ENCODE measurements at regions not wholly inside any gene's neighbourhood (a gene's known extent, or its start where the extent isn't known, plus 50 kb on each side); places are given as distances from the start of the nearest gene placed in this dataset.

DNA sequence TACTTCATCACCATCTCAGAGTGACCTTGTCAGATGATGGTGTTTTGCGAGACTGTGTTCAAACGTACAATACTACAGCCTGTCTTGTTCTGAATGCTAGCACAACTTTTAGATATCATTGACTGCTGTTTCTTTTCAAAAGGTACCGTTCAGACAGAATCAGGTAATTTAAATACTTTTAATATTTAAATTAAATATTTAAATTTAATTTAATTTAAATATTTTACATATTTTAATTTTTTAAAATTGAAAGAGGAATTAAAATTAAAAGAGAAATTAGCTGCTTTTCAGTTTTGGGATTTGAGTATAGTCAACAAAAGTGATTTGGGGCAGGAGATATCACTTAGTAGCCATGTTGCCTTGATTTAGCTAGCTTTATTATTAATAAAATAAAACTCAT lies 642.1 kb upstream of the CCDC179 start:
- no peak for TF ChIP-seq EZH2 (IDR thresholded peaks at IDR 0.05; ENCODE audit: low read length, missing control alignments)
- TF ChIP-seq, protein P1, sequence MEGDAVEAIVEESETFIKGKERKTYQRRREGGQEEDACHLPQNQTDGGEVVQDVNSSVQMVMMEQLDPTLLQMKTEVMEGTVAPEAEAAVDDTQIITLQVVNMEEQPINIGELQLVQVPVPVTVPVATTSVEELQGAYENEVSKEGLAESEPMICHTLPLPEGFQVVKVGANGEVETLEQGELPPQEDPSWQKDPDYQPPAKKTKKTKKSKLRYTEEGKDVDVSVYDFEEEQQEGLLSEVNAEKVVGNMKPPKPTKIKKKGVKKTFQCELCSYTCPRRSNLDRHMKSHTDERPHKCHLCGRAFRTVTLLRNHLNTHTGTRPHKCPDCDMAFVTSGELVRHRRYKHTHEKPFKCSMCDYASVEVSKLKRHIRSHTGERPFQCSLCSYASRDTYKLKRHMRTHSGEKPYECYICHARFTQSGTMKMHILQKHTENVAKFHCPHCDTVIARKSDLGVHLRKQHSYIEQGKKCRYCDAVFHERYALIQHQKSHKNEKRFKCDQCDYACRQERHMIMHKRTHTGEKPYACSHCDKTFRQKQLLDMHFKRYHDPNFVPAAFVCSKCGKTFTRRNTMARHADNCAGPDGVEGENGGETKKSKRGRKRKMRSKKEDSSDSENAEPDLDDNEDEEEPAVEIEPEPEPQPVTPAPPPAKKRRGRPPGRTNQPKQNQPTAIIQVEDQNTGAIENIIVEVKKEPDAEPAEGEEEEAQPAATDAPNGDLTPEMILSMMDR (conservative IDR thresholded peaks at IDR 0.05 in 1 of 2, IDR thresholded peaks at IDR 0.05 in 1 of 2; ENCODE audit: low read depth in 1 of 2, low read length in 2 of 2) = no peak
